HG02623 (cell line): ENCODE measurements at regions not wholly inside any gene's neighbourhood (a gene's known extent, or its start where the extent isn't known, plus 50 kb on each side); places are given as distances from the start of the nearest gene placed in this dataset.
"Not testable (repeated sequence)": the region's sequence is repeated elsewhere in the genome, so short reads cannot be mapped to it uniquely, and the experiment has no call there.

Experiments
- ATAC-seq: cut with Tn5 transposase; IDR thresholded peaks from one replicate; pipeline ENCODE4 v1.9.1; 2021; ENCODE audit warnings: moderate library complexity; ENCODE audit not compliant: unreplicated experiment

- no peak for ATAC-seq
These were observed 192.1 kb upstream of the CCN2 start for GRCh38 chr6:132143258-132143657.

GRCh38 chr6:132142768-132143167, 191.6 kb upstream of the CCN2 start:
- no peak for ATAC-seq

- ATAC-seq = no peak
These were observed 191.1 kb upstream of the CCN2 start for GRCh38 chr6:132142308-132142707.

GRCh38 chr6:132140189-132140588, 189.0 kb upstream of the CCN2 start:
- no peak for ATAC-seq

GRCh38 chr6:132139611-132140010, 188.4 kb upstream of the CCN2 start:
- ATAC-seq = no peak

- no peak for ATAC-seq
These were observed 185.8 kb upstream of the CCN2 start for GRCh38 chr6:132136981-132137380.

DNA sequence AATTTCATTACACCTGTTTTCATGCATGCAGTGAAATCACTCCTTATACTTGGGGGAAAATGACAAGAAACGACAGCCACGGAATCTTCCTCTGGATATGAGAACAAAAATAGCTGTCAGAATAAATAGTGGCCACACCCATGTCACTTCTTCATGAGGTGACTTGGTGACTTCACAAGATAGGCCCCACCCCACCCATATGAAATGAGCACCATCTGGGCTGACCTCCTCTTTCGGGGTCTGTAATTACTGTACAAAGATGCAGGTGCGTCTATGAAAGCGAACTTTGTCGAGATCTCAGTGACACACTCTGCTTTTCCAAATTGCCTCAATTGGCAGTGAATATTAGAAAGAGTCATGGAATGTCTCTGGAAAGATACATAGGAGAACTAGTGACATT, 184.2 kb upstream of the CCN2 start:
- no peak for ATAC-seq

DNA sequence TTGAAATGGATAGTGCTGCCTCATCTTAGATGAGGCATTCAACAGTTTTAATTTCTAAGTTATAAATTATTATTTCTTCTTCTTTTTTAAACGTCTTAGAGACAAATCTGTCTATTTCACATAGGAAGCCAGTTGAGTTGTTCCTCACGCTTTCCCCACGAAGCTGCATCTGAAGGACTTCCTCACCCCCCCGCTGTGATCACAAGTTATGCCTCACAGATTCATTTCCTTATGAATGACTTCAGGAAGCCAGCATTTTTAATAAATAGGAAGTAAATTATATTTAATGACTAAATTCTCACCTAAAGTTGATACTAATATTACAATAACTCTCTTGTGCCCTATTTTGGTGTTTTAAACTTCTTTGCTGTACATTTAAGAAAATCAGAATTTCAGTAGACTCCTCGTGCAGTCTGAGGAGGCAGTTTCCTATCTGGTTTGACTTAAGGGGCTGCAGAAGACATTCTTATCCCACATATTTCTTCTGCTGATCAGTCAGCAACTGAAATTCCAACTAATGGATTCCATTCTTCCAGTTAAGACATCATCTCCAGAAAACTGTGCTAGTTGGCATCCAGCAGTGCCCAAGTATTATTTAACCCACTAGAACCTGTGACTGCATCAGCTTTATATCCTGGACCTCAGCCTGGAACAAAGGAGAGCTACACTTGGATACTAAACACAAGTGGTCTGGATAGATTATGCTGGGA, 182.7 kb upstream of the CCN2 start:
- ATAC-seq = no peak

DNA sequence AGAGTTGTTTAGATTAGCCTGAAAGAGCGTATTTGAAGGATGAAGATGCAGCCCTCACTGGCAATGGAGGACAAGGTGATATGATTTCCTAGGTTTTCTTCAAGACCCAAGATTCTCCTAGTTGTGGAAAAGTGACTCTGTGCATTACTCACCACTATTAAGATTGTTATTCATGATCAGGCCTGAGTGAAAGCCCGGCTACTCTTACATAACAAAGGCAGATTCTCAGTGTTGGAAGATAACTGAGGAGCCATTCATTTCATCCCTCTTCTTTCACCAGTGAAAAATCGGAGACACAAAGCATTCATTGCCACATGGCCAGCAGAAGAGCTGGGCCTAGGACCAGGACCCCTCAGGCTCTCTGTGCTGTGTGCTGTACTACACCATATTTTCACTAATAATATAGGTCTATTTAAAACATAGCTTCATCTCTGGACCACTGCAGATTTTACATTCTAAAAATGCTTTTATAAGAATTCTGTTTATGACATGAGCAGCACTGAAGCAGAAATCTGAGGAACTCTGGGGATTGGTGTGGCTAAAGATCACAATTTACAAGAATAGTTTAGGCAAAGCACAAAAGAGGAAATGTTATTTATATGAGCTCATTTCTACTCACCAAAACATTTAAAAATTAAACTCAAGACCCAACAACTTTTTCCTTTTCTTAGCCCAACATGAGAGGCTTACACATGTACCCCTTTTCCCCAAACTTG, 181.9 kb upstream of the CCN2 start:
- no peak for ATAC-seq

DNA sequence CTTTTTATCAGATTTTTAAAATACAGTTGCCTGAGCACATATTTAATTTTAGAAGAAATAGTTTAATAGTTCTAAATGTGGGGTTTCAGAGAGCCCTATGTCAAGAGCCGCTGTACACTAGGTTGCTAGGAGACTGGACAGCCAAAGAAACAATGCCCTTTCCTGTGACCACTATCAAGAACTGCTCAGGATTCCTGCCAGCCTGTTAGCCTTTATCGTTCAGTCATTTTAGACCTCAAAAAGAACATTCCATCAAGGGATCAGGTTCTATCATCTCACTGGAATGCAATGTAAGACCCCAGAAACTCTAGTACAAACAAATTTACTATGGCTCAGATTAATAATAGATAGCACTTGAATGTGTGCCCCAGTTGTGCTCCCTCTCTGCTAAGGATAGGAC, 181.2 kb upstream of the CCN2 start:
- no peak for ATAC-seq

- ATAC-seq = no peak
These were observed 180.6 kb upstream of the CCN2 start for GRCh38 chr6:132131758-132132157.

- no peak for ATAC-seq
These were observed 180.2 kb upstream of the CCN2 start for GRCh38 chr6:132131351-132131750.

- no peak for ATAC-seq
These were observed 179.6 kb upstream of the CCN2 start for GRCh38 chr6:132130626-132131298.

DNA sequence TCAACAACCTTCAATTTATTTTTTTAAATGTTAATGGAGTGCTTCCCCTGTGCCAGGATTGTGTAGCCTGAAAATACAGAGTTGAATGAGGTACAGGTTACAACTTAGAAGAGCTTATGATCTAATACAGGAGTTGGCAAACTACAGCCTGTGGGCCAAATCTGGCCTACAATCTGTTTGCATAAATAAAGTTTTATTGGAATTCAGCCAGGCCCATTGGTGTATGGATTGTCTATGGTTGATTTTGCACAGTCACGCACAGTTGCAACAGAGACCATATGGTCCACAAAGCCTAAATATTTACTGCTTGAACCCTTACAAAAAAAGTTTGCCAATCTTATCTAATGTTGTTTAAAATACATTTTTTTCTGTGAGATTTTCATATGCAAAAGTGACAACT, 177.3 kb upstream of the CCN2 start:
- ATAC-seq = no peak

DNA sequence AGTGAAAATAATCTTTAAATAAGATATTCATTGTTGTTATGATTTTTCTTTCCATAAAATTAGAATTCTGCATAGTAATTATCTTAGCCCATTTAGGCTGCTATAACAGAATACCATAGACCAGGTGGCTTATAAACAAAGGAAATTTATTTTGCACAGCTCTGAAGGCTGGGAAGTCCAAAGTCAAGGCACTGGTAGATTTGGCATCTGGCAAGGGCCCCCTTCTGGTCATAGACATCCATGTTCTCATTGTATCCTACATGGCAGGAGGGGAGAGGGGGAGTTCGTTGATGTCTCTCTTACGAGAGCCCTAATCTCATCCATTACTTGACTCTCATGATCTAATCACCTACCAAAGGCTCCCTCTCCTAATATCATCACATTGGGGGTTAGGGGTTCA, 175.0 kb upstream of the CCN2 start:
- ATAC-seq = no peak

GRCh38 chr6:132122871-132123270, 171.7 kb upstream of the CCN2 start:
- no peak for ATAC-seq

GRCh38 chr6:132122176-132122575, 171.0 kb upstream of the CCN2 start:
- no peak for ATAC-seq

- no peak for ATAC-seq
These were observed 167.0 kb upstream of the CCN2 start for GRCh38 chr6:132118144-132118543.

GRCh38 chr6:132115714-132116366, 164.7 kb upstream of the CCN2 start:
- ATAC-seq = no peak

DNA sequence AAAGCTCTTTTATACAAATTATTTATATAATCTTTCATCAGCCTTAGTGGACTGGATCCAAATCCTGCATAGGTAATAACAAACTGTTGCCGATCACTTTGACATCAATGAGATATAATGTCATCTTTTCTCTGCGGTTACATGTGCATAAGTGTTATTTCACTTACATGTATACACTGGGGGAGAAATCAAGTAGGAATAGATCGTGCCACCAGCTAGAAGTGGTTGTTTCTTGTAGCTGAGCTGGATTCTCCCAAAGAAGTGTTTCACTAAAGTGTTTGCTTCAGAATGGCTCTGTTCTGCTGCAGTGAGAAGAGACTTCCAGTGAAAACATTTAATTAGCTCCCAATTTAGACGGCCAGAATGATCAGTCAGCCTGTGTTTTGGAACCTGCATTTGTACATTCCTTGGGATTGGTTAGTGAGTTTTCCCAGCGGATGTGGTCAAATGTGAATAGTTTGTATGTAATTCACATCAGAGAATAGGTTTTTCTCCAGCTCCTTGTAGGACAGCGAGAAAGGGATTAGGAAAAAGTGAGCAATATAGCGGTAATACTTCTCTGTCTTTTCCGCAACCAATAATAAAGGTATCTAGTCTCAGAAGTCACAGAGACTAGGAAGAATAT, 163.1 kb upstream of the CCN2 start:
- ATAC-seq = no peak

- ATAC-seq = not testable (repeated sequence)
These were observed 158.6 kb upstream of the CCN2 start for GRCh38 chr6:132109752-132110151.
